AG04450 (cell line): ENCODE measurements at regions not wholly inside any gene's neighbourhood (a gene's known extent, or its start where the extent isn't known, plus 50 kb on each side); places are given as distances from the start of the nearest gene placed in this dataset.

Experiments
- CTCF ChIA-PET: fragments of 300-600, 350-600 bp; formaldehyde crosslinking; extraction: SDS; loops from one replicate; lab custom pipeline; 2022; ENCODE audit warnings: antibody characterized with exemption, inconsistent platforms; lab: Charles Lee
- POLR2A ChIA-PET: fragments of 350-600 bp; formaldehyde crosslinking; extraction: SDS; loops from one replicate; lab custom pipeline; 2021; ENCODE audit warnings: antibody characterized with exemption, inconsistent platforms; lab: Yijun Ruan, JAX
- DNase-seq: peaks from one replicate; pipeline ENCODE4 v3.0.0-alpha.2; 2011; ENCODE audit warnings: low read depth, low spot score
- H3K27ac ChIP-seq: one replicate; pipeline ENCODE4 v1.5.1; 2012; ENCODE audit warnings: low read depth, low read length, control low read depth
- H3K27me3 ChIP-seq: one replicate; pipeline ENCODE4 v1.6.0; 2012; ENCODE audit warnings: low read length; ENCODE audit not compliant: control insufficient read depth, insufficient read depth
- H3K4me3 ChIP-seq: 2 replicates; pipeline ENCODE4 v1.5.1; 2011; ENCODE audit warnings: mild to moderate bottlenecking, low read depth, low read length, control low read depth
- H3K9me3 ChIP-seq: 2 replicates; pipeline ENCODE4 v1.5.1; 2012; ENCODE audit warnings: low read length; ENCODE audit not compliant: control insufficient read depth, insufficient read depth
- CTCF ChIP-seq: IDR thresholded peaks from 2 replicates; pipeline ENCODE4 v1.5.1; 2011; ENCODE audit warnings: low read depth, low read length, control low read depth, inconsistent platforms

GRCh38 chr5:6251565-6252102, 126.7 kb downstream of the MED10 start:
- Histone ChIP-seq H3K27ac (no peak overlapping the region), H3K27me3 (no peaks in the 10 kb centered on the region), H3K9me3 (peaks cover 40% of the 10 kb centered on the region), H3K4me3 (no peak overlapping the region)
- DNase-seq = no peak
- ChIA-PET CTCF (no interaction called here), POLR2A (no interaction called here)
- TF ChIP-seq CTCF = no peak

GRCh38 chr5:6250121-6250520, 128.2 kb downstream of the MED10 start:
- no peak overlapping the region for H3K27ac ChIP-seq
- CTCF ChIA-PET = no interaction called here
- H3K27me3 ChIP-seq = no peaks in the 10 kb centered on the region
- H3K9me3 ChIP-seq = peaks cover 41% of the 10 kb centered on the region
- no peak for TF ChIP-seq CTCF
- POLR2A ChIA-PET = no interaction called here
- no peak overlapping the region for H3K4me3 ChIP-seq
- no peak for DNase-seq

GRCh38 chr5:6248132-6248531, 130.2 kb downstream of the MED10 start:
- Histone ChIP-seq H3K27ac (no peak overlapping the region), H3K27me3 (no peaks in the 10 kb centered on the region), H3K9me3 (peaks cover 29% of the 10 kb centered on the region), H3K4me3 (no peak overlapping the region)
- no peak for TF ChIP-seq CTCF
- CTCF ChIA-PET = no interaction called here
- no peak for DNase-seq
- POLR2A ChIA-PET = no interaction called here

- no peaks in the 10 kb centered on the region for H3K27me3 ChIP-seq
- POLR2A ChIA-PET = no interaction called here
- H3K27ac ChIP-seq = no peak overlapping the region
- no peak overlapping the region for H3K4me3 ChIP-seq
- H3K9me3 ChIP-seq = peaks cover 21% of the 10 kb centered on the region
- DNase-seq = no peak
- CTCF ChIA-PET = no interaction called here
- no peak for TF ChIP-seq CTCF
Measured at GRCh38 chr5:6246820-6247437, 131.4 kb downstream of the MED10 start.

GRCh38 chr5:6244339-6244714, 134.0 kb downstream of the MED10 start:
- CTCF ChIA-PET = no interaction called here
- Histone ChIP-seq H3K4me3 (no peak overlapping the region), H3K27ac (no peak overlapping the region), H3K9me3 (peaks cover 5% of the 10 kb centered on the region; the same call in 1 of the 2 replicates), H3K27me3 (no peaks in the 10 kb centered on the region)
- DNase-seq = no peak
- POLR2A ChIA-PET = no interaction called here
- TF ChIP-seq CTCF = no peak
